ENCODE measurements at regions not wholly inside any gene's neighbourhood (a gene's known extent, or its start where the extent isn't known, plus 50 kb on each side); places are given as distances from the start of the nearest gene placed in this dataset.

DNA sequence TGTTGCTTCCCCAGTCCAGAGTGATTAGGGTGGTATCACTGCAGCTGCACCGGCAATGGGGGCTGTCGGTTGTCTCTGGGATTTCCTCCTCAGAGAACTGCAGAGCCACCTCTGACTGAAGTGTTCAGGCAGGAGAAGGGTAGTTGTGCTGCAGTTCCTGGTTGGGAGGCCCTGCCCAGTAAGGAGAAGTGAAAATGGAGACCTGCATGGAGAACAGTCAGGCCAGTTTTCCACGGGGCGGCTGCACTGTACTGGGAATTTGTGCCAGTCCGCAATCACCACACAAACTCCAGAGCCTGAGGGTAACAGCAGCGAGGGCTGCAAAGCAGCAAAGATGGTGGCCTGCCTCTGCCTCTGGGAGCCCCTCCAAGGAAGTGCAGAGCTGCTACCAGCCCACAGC lies 58.1 kb upstream of the CCDC190 start:
- no peak for DNase-seq (ENCODE audit: low spot score)
- no peak overlapping the region for H2BK5ac ChIP-seq (ENCODE audit: low read length)
- WGBS, 2 donors (ENCODE audit: extremely low coverage in 2 of 2, insufficient read length in 2 of 2, insufficient replicate concordance in 1 of 2), result no CpG with 5 or more reads among the region's 6 CpGs
- H3K27ac ChIP-seq (replicated peaks; ENCODE audit: low read length), result no peak overlapping the region
- no peak overlapping the region for H3K4me2 ChIP-seq (ENCODE audit: insufficient read depth, low read length, poor library complexity, severe bottlenecking)
- H2AFZ ChIP-seq (ENCODE audit: low read length), result peak overlapping the region; percentile 22
- no peak overlapping the region for H3K14ac ChIP-seq (ENCODE audit: low read length)
- H3K27me3 ChIP-seq (ENCODE audit: control insufficient read depth in 3 of 3, insufficient read depth in 3 of 3, low read depth in 1 of 3, low read length in 3 of 3), result no peaks in the 10 kb centered on the region
- no peak overlapping the region for H2AK5ac ChIP-seq (ENCODE audit: low read depth, low read length)
- H2BK120ac ChIP-seq (ENCODE audit: low read depth, low read length), result no peak overlapping the region
- H3K4me1 ChIP-seq (ENCODE audit: control insufficient read depth in 2 of 2, insufficient read depth in 1 of 2, low read depth in 1 of 2, low read length in 2 of 2), result no peaks in the 10 kb centered on the region
- H3K36me3 ChIP-seq (replicated peaks in 1 of 2; ENCODE audit: control insufficient read depth in 2 of 2, insufficient read depth in 2 of 2, low read length in 2 of 2), result no peaks in the 10 kb centered on the region
- no peak overlapping the region for H3K18ac ChIP-seq (ENCODE audit: low read length)
- H3K4me3 ChIP-seq (ENCODE audit: low read length in 2 of 2), result no peak overlapping the region
- H3K9me3 ChIP-seq (replicated peaks in 1 of 2; ENCODE audit: control insufficient read depth in 2 of 2, insufficient read depth in 1 of 2, low read depth in 1 of 2, low read length in 2 of 2), result peaks cover 0 to 2% of the 10 kb centered on the region in 2 donors
- H3K9ac ChIP-seq (ENCODE audit: low read depth, low read length, poor library complexity), result no peak overlapping the region
- no peak overlapping the region for H3K4ac ChIP-seq (ENCODE audit: low read length)
- H2BK12ac ChIP-seq (ENCODE audit: low read length), result no peak overlapping the region
- no peak overlapping the region for H4K8ac ChIP-seq (ENCODE audit: low read depth, low read length)
- H4K91ac ChIP-seq (ENCODE audit: low read depth, low read length, poor library complexity), result no peak overlapping the region
- no peak overlapping the region for H2BK15ac ChIP-seq (ENCODE audit: low read length)
- no peak overlapping the region for H3K23ac ChIP-seq (ENCODE audit: low read depth, low read length, poor library complexity)
- H3K79me1 ChIP-seq (ENCODE audit: low read depth, low read length), result no peaks in the 10 kb centered on the region

GRCh38 chr1:162918151-162918754 lies 57.3 kb upstream of the CCDC190 start:
- H2AFZ ChIP-seq (ENCODE audit: low read length), result no peak overlapping the region
- H4K91ac ChIP-seq (ENCODE audit: low read depth, low read length, poor library complexity), result no peak overlapping the region
- no peak overlapping the region for H3K23ac ChIP-seq (ENCODE audit: low read depth, low read length, poor library complexity)
- H3K4me1 ChIP-seq (ENCODE audit: control insufficient read depth in 2 of 2, insufficient read depth in 1 of 2, low read depth in 1 of 2, low read length in 2 of 2), result no peaks in the 10 kb centered on the region
- H2BK12ac ChIP-seq (ENCODE audit: low read length), result no peak overlapping the region
- no CpG with 5 or more reads among the region's 8 CpGs for WGBS, 2 donors (ENCODE audit: extremely low coverage in 2 of 2, insufficient read length in 2 of 2, insufficient replicate concordance in 1 of 2)
- no peak overlapping the region for H2BK5ac ChIP-seq (ENCODE audit: low read length)
- H3K79me1 ChIP-seq (ENCODE audit: low read depth, low read length), result no peaks in the 10 kb centered on the region
- H3K18ac ChIP-seq (ENCODE audit: low read length), result no peak overlapping the region
- no peak overlapping the region for H3K14ac ChIP-seq (ENCODE audit: low read length)
- H3K9me3 ChIP-seq (replicated peaks in 1 of 2; ENCODE audit: control insufficient read depth in 2 of 2, insufficient read depth in 1 of 2, low read depth in 1 of 2, low read length in 2 of 2), result peaks cover 0 to 2% of the 10 kb centered on the region in 2 donors
- no peak overlapping the region for H2BK120ac ChIP-seq (ENCODE audit: low read depth, low read length)
- no peaks in the 10 kb centered on the region for H3K27me3 ChIP-seq (ENCODE audit: control insufficient read depth in 3 of 3, insufficient read depth in 3 of 3, low read depth in 1 of 3, low read length in 3 of 3)
- no peaks in the 10 kb centered on the region for H3K36me3 ChIP-seq (replicated peaks in 1 of 2; ENCODE audit: control insufficient read depth in 2 of 2, insufficient read depth in 2 of 2, low read length in 2 of 2)
- no peak overlapping the region for H2AK5ac ChIP-seq (ENCODE audit: low read depth, low read length)
- DNase-seq (ENCODE audit: low spot score), result no peak
- H3K4ac ChIP-seq (ENCODE audit: low read length), result no peak overlapping the region
- H3K27ac ChIP-seq (replicated peaks; ENCODE audit: low read length), result no peak overlapping the region
- no peak overlapping the region for H2BK15ac ChIP-seq (ENCODE audit: low read length)
- no peak overlapping the region for H3K4me3 ChIP-seq (ENCODE audit: low read length in 2 of 2)
- no peak overlapping the region for H3K4me2 ChIP-seq (ENCODE audit: insufficient read depth, low read length, poor library complexity, severe bottlenecking)
- no peak overlapping the region for H4K8ac ChIP-seq (ENCODE audit: low read depth, low read length)
- no peak overlapping the region for H3K9ac ChIP-seq (ENCODE audit: low read depth, low read length, poor library complexity)

- H3K79me1 ChIP-seq (ENCODE audit: low read depth, low read length), result no peaks in the 10 kb centered on the region
- H3K4me2 ChIP-seq (ENCODE audit: insufficient read depth, low read length, poor library complexity, severe bottlenecking), result no peak overlapping the region
- no peaks in the 10 kb centered on the region for H3K27me3 ChIP-seq (ENCODE audit: control insufficient read depth in 3 of 3, insufficient read depth in 3 of 3, low read depth in 1 of 3, low read length in 3 of 3)
- H3K27ac ChIP-seq (replicated peaks; ENCODE audit: low read length), result no peak overlapping the region
- H3K9me3 ChIP-seq (replicated peaks in 1 of 2; ENCODE audit: control insufficient read depth in 2 of 2, insufficient read depth in 1 of 2, low read depth in 1 of 2, low read length in 2 of 2), result peaks cover 0 to 2% of the 10 kb centered on the region in 2 donors
- H3K18ac ChIP-seq (ENCODE audit: low read length), result no peak overlapping the region
- H3K14ac ChIP-seq (ENCODE audit: low read length), result no peak overlapping the region
- H2BK15ac ChIP-seq (ENCODE audit: low read length), result no peak overlapping the region
- H3K4ac ChIP-seq (ENCODE audit: low read length), result no peak overlapping the region
- no peak overlapping the region for H2AK5ac ChIP-seq (ENCODE audit: low read depth, low read length)
- WGBS, 2 donors (ENCODE audit: extremely low coverage in 2 of 2, insufficient read length in 2 of 2, insufficient replicate concordance in 1 of 2), result no CpG with 5 or more reads among the region's 6 CpGs
- H3K9ac ChIP-seq (ENCODE audit: low read depth, low read length, poor library complexity), result no peak overlapping the region
- no peaks in the 10 kb centered on the region for H3K4me1 ChIP-seq (ENCODE audit: control insufficient read depth in 2 of 2, insufficient read depth in 1 of 2, low read depth in 1 of 2, low read length in 2 of 2)
- no peak for DNase-seq (ENCODE audit: low spot score)
- H2BK12ac ChIP-seq (ENCODE audit: low read length), result no peak overlapping the region
- no peak overlapping the region for H4K8ac ChIP-seq (ENCODE audit: low read depth, low read length)
- no peak overlapping the region for H2BK5ac ChIP-seq (ENCODE audit: low read length)
- H3K23ac ChIP-seq (ENCODE audit: low read depth, low read length, poor library complexity), result peak overlapping the region; percentile 34
- no peak overlapping the region for H3K4me3 ChIP-seq (ENCODE audit: low read length in 2 of 2)
- H2BK120ac ChIP-seq (ENCODE audit: low read depth, low read length), result no peak overlapping the region
- H3K36me3 ChIP-seq (replicated peaks in 1 of 2; ENCODE audit: control insufficient read depth in 2 of 2, insufficient read depth in 2 of 2, low read length in 2 of 2), result no peaks in the 10 kb centered on the region
- peak overlapping the region; percentile 40 for H4K91ac ChIP-seq (ENCODE audit: low read depth, low read length, poor library complexity)
- no peak overlapping the region for H2AFZ ChIP-seq (ENCODE audit: low read length)
Measured at GRCh38 chr1:162916821-162917613, 56.0 kb upstream of the CCDC190 start.

DNA sequence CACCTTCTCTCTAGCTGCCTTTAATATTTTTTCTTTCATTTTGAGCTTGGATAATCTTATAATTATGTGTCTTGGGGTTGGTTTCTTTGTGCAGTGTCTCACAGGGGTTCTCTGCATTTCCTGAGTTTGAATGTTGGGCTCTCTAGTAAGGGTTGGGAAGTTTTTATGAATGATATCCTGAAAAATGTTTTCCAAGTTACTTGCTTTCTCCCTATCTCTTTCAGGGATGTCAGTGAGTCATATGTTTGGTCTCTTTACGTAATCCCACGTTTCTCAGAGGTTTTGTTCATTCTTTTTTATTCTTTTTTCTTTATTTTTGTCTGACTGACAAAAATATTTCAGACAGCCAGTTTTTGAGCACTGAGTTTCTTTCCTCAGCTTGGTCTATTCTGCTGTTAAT lies 55.4 kb upstream of the CCDC190 start:
- Histone ChIP-seq H2AK5ac (ENCODE audit: low read depth, low read length) (no peak overlapping the region), H3K36me3 (replicated peaks in 1 of 2; ENCODE audit: control insufficient read depth in 2 of 2, insufficient read depth in 2 of 2, low read length in 2 of 2) (no peaks in the 10 kb centered on the region), H3K4me3 (ENCODE audit: low read length in 2 of 2) (no peak overlapping the region), H3K14ac (ENCODE audit: low read length) (no peak overlapping the region), H2AFZ (ENCODE audit: low read length) (no peak overlapping the region), H3K23ac (ENCODE audit: low read depth, low read length, poor library complexity) (no peak overlapping the region), H3K27me3 (ENCODE audit: control insufficient read depth in 3 of 3, insufficient read depth in 3 of 3, low read depth in 1 of 3, low read length in 3 of 3) (no peaks in the 10 kb centered on the region), H2BK5ac (ENCODE audit: low read length) (no peak overlapping the region), H3K18ac (ENCODE audit: low read length) (no peak overlapping the region), H2BK120ac (ENCODE audit: low read depth, low read length) (no peak overlapping the region), H3K27ac (replicated peaks; ENCODE audit: low read length) (no peak overlapping the region), H3K9me3 (replicated peaks in 1 of 2; ENCODE audit: control insufficient read depth in 2 of 2, insufficient read depth in 1 of 2, low read depth in 1 of 2, low read length in 2 of 2) (peaks cover 0 to 2% of the 10 kb centered on the region in 2 donors), H2BK15ac (ENCODE audit: low read length) (no peak overlapping the region), H4K91ac (ENCODE audit: low read depth, low read length, poor library complexity) (no peak overlapping the region), H3K4me2 (ENCODE audit: insufficient read depth, low read length, poor library complexity, severe bottlenecking) (no peak overlapping the region), H3K9ac (ENCODE audit: low read depth, low read length, poor library complexity) (no peak overlapping the region), H3K4me1 (ENCODE audit: control insufficient read depth in 2 of 2, insufficient read depth in 1 of 2, low read depth in 1 of 2, low read length in 2 of 2) (no peaks in the 10 kb centered on the region), H2BK12ac (ENCODE audit: low read length) (no peak overlapping the region), H3K4ac (ENCODE audit: low read length) (no peak overlapping the region), H3K79me1 (ENCODE audit: low read depth, low read length) (no peaks in the 10 kb centered on the region), H4K8ac (ENCODE audit: low read depth, low read length) (no peak overlapping the region)
- no CpG with 5 or more reads among the region's 2 CpGs for WGBS, 2 donors (ENCODE audit: extremely low coverage in 2 of 2, insufficient read length in 2 of 2, insufficient replicate concordance in 1 of 2)
- no peak for DNase-seq (ENCODE audit: low spot score)
